Urothelium cell line (cell line): ENCODE measurements at regions not wholly inside any gene's neighbourhood (a gene's known extent, or its start where the extent isn't known, plus 50 kb on each side); places are given as distances from the start of the nearest gene placed in this dataset.

Source experiments
- DNase-seq: peaks from one replicate; pipeline ENCODE4 v3.0.0; 2011; ENCODE audit warnings: low spot score, mixed read lengths
- FAIRE-seq: peaks from 2 replicates; lab custom pipeline; 2011; peaks lifted over from hg19 to GRCh38; lab: Jason Lieb, UNC

GRCh38 chr16:88295671-88296436 is 86.9 kb upstream of the ZNF469 start:
- DNase-seq (no peak), FAIRE-seq (no peak)

DNA sequence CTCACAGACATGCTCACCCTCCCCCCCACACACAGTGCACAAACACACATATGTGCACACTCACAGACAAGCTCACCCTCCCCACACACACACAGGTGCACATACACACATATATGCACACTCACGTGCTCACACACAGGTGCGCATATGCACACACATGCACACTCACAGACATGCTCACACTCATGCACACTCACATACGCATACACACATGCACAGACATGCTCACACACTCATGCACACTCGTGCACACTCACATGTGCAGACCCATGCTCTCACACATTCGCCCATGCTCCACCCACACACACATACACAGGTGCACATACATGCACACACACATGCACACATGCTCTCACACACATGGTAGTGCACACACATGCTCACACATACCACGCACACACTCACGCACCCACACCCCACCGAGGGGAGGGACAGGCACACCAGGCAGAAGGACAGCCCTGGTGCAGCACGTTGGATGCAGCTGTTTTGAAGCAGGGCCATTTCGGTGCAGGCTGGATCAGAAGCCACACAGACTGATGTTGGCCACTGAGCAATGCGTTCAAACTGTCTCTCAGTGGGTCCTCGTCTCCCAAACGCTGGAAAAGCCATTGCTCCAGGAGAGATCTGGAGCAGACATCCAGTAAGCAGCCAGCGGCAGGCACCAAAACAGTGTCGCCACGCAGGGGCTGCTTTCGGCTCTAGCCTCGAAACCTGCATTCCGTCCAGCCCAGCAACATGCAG is 86.2 kb upstream of the ZNF469 start:
- DNase-seq = no peak
- FAIRE-seq = peak; percentile 93

GRCh38 chr16:88297178-88297720 is 85.5 kb upstream of the ZNF469 start:
- DNase-seq (no peak), FAIRE-seq (peak; percentile 56)

- FAIRE-seq (no peak), DNase-seq (no peak)
These were observed 84.5 kb upstream of the ZNF469 start for GRCh38 chr16:88298181-88298832.

- DNase-seq (peak; percentile 39), FAIRE-seq (no peak)
These were observed 83.7 kb upstream of the ZNF469 start for GRCh38 chr16:88298833-88299745.

- FAIRE-seq = no peak
These were observed 82.9 kb upstream of the ZNF469 start for GRCh38 chr16:88299751-88300462.

DNA sequence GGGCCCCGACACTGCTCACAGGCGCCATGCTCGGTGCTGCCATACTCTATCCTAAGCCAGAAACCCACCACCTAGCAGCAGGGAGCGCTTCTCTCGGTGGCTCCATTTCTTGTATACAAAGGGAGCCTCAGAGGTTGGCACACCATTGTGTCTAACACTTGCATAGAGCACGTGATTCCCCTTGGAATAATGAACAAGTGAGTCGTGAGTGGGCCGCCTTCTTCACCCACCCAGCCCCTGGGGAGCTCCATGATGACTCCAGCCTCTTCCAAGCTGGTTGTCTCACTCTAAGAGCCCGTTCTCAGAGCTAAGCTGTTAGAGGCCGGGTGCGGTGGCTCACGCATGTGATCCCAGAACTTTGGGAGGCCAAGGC is 82.3 kb upstream of the ZNF469 start:
- FAIRE-seq = no peak
- DNase-seq = no peak

More at GRCh38 chr16:88299751-88300462, 82.9 kb upstream of the ZNF469 start:
- DNase-seq = no peak

DNA sequence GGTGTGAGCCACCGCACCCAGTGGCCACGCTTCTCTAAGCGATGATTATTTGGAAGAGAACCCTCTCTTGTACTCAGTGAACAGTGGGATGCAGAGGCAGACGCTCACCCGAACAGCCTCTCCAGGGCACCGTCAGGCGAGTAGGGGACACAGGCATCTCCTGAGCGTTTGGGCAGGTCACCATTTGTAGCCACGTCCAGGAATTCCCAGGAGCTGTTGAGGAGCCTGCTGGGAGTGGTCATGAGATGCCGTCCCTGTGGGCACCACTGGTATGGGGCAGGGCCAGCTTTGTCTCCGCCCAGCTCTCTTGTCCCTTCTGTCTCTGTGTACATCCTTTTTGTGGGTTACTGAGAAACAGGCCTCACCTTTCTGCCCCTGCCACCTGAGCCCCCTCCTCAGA is 81.3 kb upstream of the ZNF469 start:
- DNase-seq = no peak
- FAIRE-seq = no peak

GRCh38 chr16:88301886-88302285 is 80.9 kb upstream of the ZNF469 start:
- no peak for FAIRE-seq
- DNase-seq = no peak

- FAIRE-seq = no peak
- no peak for DNase-seq
These were observed 80.1 kb upstream of the ZNF469 start for GRCh38 chr16:88302666-88303065.

DNA sequence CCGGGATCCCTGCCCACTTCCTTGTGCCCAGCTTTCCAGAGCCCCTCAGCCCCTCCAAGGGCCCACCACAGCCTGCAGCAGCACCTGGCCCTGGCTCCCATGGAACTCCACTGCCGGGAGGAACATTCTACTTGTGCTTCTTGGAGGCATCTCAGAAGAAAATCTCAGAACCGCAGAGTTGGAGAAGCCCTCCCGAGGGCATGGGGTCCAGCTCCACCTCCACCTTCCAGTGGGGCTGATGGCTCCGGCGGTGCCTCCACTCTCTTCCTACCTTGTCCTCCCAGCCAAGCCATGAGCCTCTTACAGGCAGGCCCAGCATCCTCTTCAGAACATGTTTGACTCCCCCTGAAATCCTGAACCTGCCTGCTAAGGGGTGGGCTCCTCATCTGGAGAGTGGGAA is 79.4 kb upstream of the ZNF469 start:
- DNase-seq (no peak), FAIRE-seq (no peak)

GRCh38 chr16:88303890-88304819 is 78.6 kb upstream of the ZNF469 start:
- FAIRE-seq = peak; percentile 97
- peak; percentile 92 for DNase-seq

GRCh38 chr16:88305176-88305575 is 77.6 kb upstream of the ZNF469 start:
- FAIRE-seq (no peak), DNase-seq (no peak)

DNA sequence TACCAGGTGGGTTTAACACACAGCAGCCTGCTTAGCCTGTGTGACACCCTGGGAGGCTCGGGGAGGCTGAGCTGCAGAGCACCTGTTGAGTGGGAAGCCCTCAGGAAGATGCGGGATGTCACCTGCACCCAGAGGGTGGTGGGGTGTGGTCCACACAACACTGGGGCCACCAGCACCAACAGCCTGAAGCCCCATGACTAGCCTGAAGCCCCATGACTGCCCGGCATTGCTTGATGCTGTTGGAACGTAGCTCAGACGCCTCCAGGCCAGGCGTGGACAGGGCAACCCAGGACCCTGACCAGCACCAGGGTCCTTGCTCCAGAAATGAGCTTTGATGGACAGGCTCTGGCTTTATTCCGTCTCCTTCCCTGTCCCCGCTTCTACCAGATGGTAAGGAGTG is 76.3 kb upstream of the ZNF469 start:
- peak; percentile 50 for FAIRE-seq
- DNase-seq = no peak

DNA sequence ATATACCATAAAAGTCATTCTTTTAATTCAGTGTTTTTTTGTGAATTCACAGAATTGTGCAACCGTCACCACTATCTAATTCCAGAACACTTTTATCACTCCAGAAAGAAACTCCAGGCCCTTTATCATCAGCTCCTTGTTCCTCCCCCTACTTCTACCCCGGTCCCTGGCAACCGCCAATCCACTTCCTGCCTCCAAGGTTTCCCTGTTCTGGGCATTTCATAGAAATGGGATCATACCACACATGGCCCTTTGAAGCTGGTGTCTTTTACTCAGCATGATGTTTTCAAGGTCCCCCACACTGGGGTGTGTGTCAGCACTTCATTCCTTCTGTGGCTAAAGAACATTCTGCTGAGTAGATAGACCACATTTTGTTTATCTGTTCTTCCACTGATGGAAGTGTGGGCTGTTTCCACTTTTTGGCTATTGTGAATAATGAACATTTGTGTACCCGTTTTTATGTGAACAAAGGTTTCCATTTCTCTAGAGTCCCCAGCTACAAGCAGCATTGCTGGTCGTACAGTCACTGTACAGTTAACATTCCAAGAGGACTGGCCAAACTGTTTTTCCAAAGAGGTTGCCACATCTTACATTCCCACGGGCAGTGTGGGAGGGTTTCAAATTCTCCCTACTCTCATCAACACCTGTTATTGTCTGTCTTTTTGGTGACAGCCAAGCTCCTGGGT is 75.8 kb upstream of the ZNF469 start:
- DNase-seq (peak; percentile 83), FAIRE-seq (peak; percentile 58)

DNA sequence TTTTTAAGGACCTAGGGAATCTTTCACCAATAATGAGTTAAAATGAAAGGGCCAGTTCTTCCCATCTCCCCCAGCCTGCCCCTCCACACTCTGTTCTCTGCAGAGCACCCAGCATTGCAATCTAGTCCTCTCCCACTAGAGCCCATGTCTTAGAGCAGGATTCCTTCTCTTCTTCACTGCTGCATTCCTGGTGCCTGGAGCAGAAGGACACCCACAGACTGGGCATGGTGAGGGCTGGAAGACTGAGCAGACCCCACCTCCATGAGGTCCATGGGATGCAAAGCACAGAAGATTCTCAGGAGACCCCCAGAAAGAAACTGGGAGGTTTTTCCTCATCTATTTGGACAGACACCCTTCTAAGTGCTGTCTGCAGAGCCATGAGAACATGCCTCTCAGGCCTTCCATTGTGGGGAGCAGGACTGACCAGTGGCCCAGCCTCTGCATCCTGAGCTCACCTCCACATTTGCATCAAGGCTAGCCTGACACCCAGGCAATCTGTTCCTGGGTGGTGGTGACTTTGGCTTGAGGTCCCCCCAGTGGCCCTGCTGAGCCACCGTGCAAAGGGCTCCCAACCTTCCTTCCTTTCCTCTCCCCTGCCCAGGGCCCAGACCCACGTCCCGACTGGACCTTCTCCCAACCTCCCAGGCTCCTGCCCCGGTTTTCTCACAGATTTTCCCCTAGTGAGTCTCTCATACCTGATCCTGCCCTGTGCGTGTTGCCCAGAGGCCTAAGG is 74.2 kb upstream of the ZNF469 start:
- no peak for FAIRE-seq
- DNase-seq = no peak

DNA sequence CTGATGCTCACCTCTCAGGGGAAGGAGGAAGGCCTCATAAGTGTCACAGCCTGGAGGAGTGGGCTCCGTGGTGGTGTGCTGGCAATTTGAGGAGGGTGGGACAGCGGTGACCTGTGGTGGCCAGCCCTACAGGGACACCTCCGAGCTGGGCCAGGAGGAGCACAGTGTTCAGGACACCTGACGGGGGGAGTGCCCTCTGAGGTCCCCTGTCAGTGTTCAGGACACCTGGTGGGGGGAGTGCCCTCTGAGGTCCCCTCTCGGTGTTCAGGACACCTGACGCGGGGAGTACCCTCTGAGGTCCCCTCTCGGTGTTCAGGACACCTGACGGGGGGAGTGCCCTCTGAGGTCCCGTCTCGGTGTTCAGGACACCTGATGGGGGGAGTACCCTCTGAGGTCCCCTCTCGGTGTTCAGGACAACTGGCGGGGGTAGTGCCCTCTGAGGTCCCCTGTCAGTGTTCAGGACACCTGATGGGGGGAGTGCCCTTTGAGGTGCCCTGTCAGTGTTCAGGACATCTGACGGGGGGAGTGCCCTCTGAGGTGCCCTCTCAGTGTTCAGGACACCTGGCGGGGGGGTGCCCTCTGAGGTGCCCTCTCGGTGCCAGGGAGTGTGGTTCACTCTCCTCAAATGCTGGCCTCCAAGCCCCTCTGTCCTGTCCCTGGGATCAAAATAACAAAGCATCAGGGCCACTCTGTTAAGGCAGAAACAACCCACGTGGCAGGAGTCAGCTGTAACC is 73.4 kb upstream of the ZNF469 start:
- DNase-seq = no peak
- FAIRE-seq = no peak
